KMS-11 (cell line): ENCODE measurements at regions not wholly inside any gene's neighbourhood (a gene's known extent, or its start where the extent isn't known, plus 50 kb on each side); places are given as distances from the start of the nearest gene placed in this dataset.
A peak's percentile ranks its signal among the peaks of the same experiment; 100 is the strongest.

Source experiments
- H2AFZ ChIP-seq: fragments of 200-600 bp; sonication (generic); 2 replicates; pipeline ENCODE4 v1.6.1; 2016; ENCODE audit warnings: antibody characterized with exemption, mixed run types, low read depth
- H3K27ac ChIP-seq: fragments of 200-600 bp; sonication (generic); 2 replicates; pipeline ENCODE4 v1.6.1; 2016; ENCODE audit warnings: mild to moderate bottlenecking, mixed run types
- H3K27me3 ChIP-seq: fragments of 200-600 bp; sonication (generic); 2 replicates; pipeline ENCODE4 v1.6.1; 2017; ENCODE audit warnings: mild to moderate bottlenecking, low read depth, mixed run types, moderate library complexity; ENCODE audit not compliant: insufficient read depth
- H3K36me3 ChIP-seq: fragments of 200-600 bp; sonication (generic); 2 replicates; pipeline ENCODE4 v1.6.1; 2017; ENCODE audit warnings: mild to moderate bottlenecking, mixed run types; ENCODE audit not compliant: insufficient read depth
- H3K4me1 ChIP-seq: fragments of 200-600 bp; sonication (generic); 2 replicates; pipeline ENCODE4 v1.6.1; 2016; ENCODE audit warnings: mild to moderate bottlenecking, low read depth, mixed run types; ENCODE audit not compliant: poor library complexity, severe bottlenecking
- H3K4me2 ChIP-seq: fragments of 200-600 bp; sonication (generic); 2 replicates; pipeline ENCODE4 v1.7.0; 2016; ENCODE audit warnings: mild to moderate bottlenecking, mixed run types
- H3K4me3 ChIP-seq: fragments of 200-600 bp; sonication (generic); IDR thresholded peaks from 2 replicates; pipeline ENCODE4 v1.6.1; 2017; ENCODE audit warnings: low read depth, low read length, mixed read lengths; ENCODE audit not compliant: insufficient read depth
- H3K79me2 ChIP-seq: fragments of 200-600 bp; sonication (generic); 2 replicates; pipeline ENCODE4 v1.6.1; 2016; ENCODE audit warnings: low read depth, mixed run types; ENCODE audit not compliant: insufficient read depth
- H3K9ac ChIP-seq: fragments of 200-600 bp; sonication (generic); 2 replicates; pipeline ENCODE4 v1.6.1; 2016; ENCODE audit warnings: mild to moderate bottlenecking, mixed run types
- H4K20me1 ChIP-seq: fragments of 200-600 bp; sonication (generic); 2 replicates; pipeline ENCODE4 v1.6.1; 2016; ENCODE audit warnings: mild to moderate bottlenecking, mixed run types; ENCODE audit not compliant: insufficient read depth
- CTCF ChIP-seq: fragments of 200-600 bp; sonication (generic); conservative IDR thresholded peaks from 2 replicates; pipeline ENCODE4 v1.6.1; 2017; ENCODE audit warnings: low read depth, mild to moderate bottlenecking, antibody characterized with exemption, low read length, moderate library complexity, mixed read lengths

- Histone ChIP-seq H3K4me2 (no peak overlapping the region), H3K36me3 (no peaks in the 10 kb centered on the region), H4K20me1 (no peaks in the 10 kb centered on the region), H3K9ac (no peak overlapping the region), H2AFZ (no peak overlapping the region), H3K27ac (no peak overlapping the region), H3K79me2 (no peaks in the 10 kb centered on the region), H3K4me3 (no peak overlapping the region), H3K4me1 (no peaks in the 10 kb centered on the region), H3K27me3 (no peaks in the 10 kb centered on the region)
- TF ChIP-seq CTCF = no peak
Observed at GRCh38 chr7:35521941-35522340, 173.0 kb downstream of the HERPUD2 start.

- Histone ChIP-seq H3K4me2 (no peak overlapping the region), H3K79me2 (no peaks in the 10 kb centered on the region), H3K4me1 (no peaks in the 10 kb centered on the region), H3K4me3 (no peak overlapping the region), H3K27me3 (no peaks in the 10 kb centered on the region), H3K9ac (no peak overlapping the region), H3K36me3 (no peaks in the 10 kb centered on the region), H2AFZ (0 out of 2 replicates have a peak overlapping the region, but pooled peaks have one; percentile 44), H3K27ac (no peak overlapping the region), H4K20me1 (no peaks in the 10 kb centered on the region)
- TF ChIP-seq CTCF = no peak
Observed at GRCh38 chr7:35520810-35521625, 173.9 kb downstream of the HERPUD2 start.

GRCh38 chr7:35519971-35520809, 174.7 kb downstream of the HERPUD2 start:
- Histone ChIP-seq H3K4me2 (peak overlapping the region; percentile 5), H3K79me2 (no peaks in the 10 kb centered on the region), H3K4me3 (no peak overlapping the region), H4K20me1 (no peaks in the 10 kb centered on the region), H3K36me3 (no peaks in the 10 kb centered on the region), H3K27me3 (no peaks in the 10 kb centered on the region), H3K9ac (no peak overlapping the region), H2AFZ (peak overlapping the region; percentile 44; the same call in 1 of the 2 replicates), H3K27ac (no peak overlapping the region), H3K4me1 (no peaks in the 10 kb centered on the region)
- TF ChIP-seq CTCF = peak; percentile 98

- TF ChIP-seq CTCF = no peak
- Histone ChIP-seq H3K27ac (no peak overlapping the region), H2AFZ (no peak overlapping the region)
Observed at GRCh38 chr7:35518767-35519166, 176.2 kb downstream of the HERPUD2 start.

More at GRCh38 chr7:35518767-35519166, 176.2 kb downstream of the HERPUD2 start:
- Histone ChIP-seq H3K79me2 (no peaks in the 10 kb centered on the region), H3K9ac (no peak overlapping the region), H3K4me1 (no peaks in the 10 kb centered on the region), H3K27me3 (no peaks in the 10 kb centered on the region), H3K4me3 (no peak overlapping the region), H4K20me1 (no peaks in the 10 kb centered on the region), H3K4me2 (no peak overlapping the region), H3K36me3 (no peaks in the 10 kb centered on the region)
